ENCODE measurements at regions not wholly inside any gene's neighbourhood (a gene's known extent, or its start where the extent isn't known, plus 50 kb on each side); places are given as distances from the start of the nearest gene placed in this dataset.

DNA sequence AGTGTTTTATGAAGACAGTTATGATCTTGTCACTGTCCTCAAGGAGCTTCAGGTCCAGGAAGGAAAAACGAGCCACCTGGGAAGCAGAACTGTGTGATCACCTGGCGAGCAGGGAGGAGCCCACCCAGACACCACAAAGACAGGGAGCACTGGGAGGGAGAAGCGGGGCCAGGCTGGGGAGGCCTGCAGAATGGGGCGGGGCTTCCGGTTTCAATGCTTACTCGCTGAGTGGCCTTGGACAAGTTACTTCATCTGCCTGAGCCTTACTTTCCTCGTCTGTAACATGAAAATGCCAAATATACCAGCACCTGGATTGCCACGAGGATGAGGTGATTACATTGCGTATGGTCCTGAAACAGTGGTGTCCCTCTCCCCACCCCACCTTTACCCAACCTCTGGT lies 227.5 kb downstream of the ANKRD30B start:
- TF ChIP-seq, protein P1, sequence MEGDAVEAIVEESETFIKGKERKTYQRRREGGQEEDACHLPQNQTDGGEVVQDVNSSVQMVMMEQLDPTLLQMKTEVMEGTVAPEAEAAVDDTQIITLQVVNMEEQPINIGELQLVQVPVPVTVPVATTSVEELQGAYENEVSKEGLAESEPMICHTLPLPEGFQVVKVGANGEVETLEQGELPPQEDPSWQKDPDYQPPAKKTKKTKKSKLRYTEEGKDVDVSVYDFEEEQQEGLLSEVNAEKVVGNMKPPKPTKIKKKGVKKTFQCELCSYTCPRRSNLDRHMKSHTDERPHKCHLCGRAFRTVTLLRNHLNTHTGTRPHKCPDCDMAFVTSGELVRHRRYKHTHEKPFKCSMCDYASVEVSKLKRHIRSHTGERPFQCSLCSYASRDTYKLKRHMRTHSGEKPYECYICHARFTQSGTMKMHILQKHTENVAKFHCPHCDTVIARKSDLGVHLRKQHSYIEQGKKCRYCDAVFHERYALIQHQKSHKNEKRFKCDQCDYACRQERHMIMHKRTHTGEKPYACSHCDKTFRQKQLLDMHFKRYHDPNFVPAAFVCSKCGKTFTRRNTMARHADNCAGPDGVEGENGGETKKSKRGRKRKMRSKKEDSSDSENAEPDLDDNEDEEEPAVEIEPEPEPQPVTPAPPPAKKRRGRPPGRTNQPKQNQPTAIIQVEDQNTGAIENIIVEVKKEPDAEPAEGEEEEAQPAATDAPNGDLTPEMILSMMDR (IDR thresholded peaks at IDR 0.05), result no peak
- no peak for TF ChIP-seq POLR2A (IDR thresholded peaks at IDR 0.05)
